ENCODE measurements at regions not wholly inside any gene's neighbourhood (a gene's known extent, or its start where the extent isn't known, plus 50 kb on each side); places are given as distances from the start of the nearest gene placed in this dataset.
"Not testable (repeated sequence)": the region's sequence is repeated elsewhere in the genome, so short reads cannot be mapped to it uniquely, and the experiment has no call there.

DNA sequence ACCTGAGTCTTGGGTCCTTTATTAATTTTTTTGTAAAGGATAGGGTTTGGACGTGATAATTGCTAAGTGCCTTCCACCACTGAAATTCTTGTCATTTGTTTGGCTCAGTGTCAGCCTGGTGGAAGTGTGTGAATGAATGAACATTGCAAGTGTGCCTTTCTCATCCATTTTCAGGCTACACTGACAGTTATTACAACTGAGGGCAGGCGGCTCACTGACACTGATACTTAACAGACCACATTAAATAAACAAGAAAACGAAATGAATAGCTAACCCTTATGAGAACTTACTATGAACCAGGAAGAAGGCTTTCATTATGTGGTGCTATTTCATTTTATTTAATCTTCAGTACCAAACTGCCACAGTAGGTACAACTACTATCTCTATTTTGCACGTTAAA lies 188.8 kb upstream of the CRBN start:
- no peak overlapping the region for H3K4me3 ChIP-seq (ENCODE audit: low read length)
- no peak for DNase-seq (ENCODE audit: low read depth, low spot score)

GRCh38 chr3:3366386-3366785 lies 186.9 kb upstream of the CRBN start:
- DNase-seq (ENCODE audit: low read depth, low spot score): no peak
- no peak overlapping the region for H3K4me3 ChIP-seq (ENCODE audit: low read length)

GRCh38 chr3:3365716-3366115 lies 186.2 kb upstream of the CRBN start:
- no peak overlapping the region for H3K4me3 ChIP-seq (ENCODE audit: low read length)

DNA sequence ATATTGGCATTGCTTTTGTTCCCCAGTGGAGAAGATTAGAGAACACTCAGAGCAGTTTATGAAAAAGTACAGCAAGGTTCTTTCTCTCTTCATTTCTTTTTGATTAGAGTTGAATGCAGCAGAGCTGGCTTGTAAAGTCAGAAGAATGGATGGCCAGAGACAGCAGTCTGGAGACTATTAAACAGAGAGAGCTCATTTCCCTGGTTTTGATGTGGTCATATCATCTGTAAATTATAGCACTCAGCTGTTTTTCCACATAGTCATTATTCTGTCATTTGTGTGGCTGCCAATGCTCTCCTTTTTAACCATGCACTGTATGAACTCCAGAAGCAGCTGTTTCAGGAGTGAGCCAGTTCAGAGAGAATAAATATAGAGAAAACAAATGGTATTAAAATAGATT lies 177.4 kb upstream of the CRBN start:
- no peak for DNase-seq (ENCODE audit: low read depth, low spot score)
- H3K4me3 ChIP-seq (ENCODE audit: low read length): no peak overlapping the region

More at GRCh38 chr3:3365716-3366115, 186.2 kb upstream of the CRBN start:
- no peak for DNase-seq (ENCODE audit: low read depth, low spot score)

DNA sequence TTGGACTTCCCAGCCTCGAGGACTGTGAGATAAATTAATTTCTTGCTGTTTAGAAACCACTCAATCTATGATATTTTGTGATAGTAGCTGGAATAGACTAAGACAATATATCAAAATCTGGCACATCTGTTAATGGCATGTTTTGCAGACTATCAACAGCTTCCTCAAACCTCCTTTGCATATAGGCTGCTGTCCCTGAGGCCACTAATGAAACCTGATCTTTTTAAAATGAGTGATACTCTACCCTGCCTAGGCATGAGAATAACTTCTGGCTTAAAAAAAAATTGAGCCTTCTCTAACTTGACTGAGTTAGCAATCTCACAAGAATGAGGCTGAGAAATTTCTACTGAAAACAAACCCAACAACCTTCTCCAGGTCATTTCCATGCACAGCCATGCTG lies 176.0 kb upstream of the CRBN start:
- DNase-seq (ENCODE audit: low read depth, low spot score): no peak
- H3K4me3 ChIP-seq (ENCODE audit: low read length): no peak overlapping the region

DNA sequence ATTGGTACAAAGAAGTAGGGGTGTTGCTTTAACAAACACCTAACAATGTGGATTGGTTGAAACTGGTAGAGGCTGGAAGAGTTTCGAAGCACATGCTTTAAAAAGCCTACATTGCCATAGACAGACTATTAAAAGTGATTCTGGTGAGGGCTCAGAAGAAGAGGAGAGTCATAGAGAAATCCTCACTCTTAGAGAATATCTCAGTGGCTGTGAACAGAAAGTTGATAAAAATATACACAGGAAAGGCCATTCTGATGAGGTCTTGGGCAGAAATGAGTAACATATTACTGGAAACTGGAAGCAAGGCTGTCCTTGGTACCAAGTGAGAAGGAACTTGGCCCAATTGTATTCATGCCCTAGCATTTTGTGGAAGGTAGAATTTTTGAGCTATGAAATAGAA lies 173.7 kb upstream of the CRBN start:
- H3K4me3 ChIP-seq (ENCODE audit: low read length): no peak overlapping the region
- DNase-seq (ENCODE audit: low read depth, low spot score): no peak

GRCh38 chr3:3351226-3351625 lies 171.7 kb upstream of the CRBN start:
- no peak overlapping the region for H3K4me3 ChIP-seq (ENCODE audit: low read length)
- DNase-seq (ENCODE audit: low read depth, low spot score): no peak

DNA sequence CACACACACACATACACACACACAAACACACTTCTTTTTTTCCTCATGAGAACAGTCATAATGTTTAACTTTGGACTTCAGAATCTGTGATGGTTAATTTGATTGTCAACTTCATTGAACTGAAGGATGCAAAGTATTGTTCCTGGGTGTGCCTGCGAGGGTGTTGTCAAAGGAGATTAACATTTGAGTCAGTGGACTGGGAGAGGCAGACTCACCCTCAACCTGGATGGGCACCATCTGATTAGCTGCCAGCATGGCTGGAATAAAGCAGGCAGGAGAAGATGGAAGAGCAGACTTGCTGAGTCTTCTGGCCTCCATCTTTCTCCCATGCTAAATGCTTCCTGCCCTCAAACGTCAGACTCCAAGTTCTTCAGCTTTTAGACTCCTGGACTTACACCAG lies 167.6 kb upstream of the CRBN start:
- not testable (repeated sequence) for H3K4me3 ChIP-seq (ENCODE audit: low read length); DNase-seq (ENCODE audit: low read depth, low spot score)

DNA sequence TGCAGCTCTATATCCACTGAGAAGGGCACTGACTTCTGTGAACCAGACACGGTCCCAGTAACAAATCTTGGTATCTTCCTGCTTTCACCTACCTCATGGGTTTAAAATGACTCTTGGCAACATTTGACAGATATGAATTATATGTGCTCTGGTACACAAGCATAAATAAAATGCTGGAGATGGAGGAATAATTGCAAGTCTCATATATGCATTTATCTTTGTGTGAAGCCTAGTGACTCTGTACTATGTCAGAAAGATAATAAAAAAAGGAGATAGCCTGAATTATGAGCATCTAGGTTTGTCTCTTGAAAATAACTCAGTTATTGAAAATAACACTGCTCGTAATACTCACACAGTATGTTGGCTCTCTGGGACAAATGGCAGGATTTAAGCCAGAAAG lies 167.1 kb upstream of the CRBN start:
- DNase-seq (ENCODE audit: low read depth, low spot score): no peak
- no peak overlapping the region for H3K4me3 ChIP-seq (ENCODE audit: low read length)

GRCh38 chr3:3342141-3342540 lies 162.7 kb upstream of the CRBN start:
- no peak overlapping the region for H3K4me3 ChIP-seq (ENCODE audit: low read length)
- DNase-seq (ENCODE audit: low read depth, low spot score): no peak

GRCh38 chr3:3340965-3341895 lies 161.7 kb upstream of the CRBN start:
- no peak for DNase-seq (ENCODE audit: low read depth, low spot score)
- no peak overlapping the region for H3K4me3 ChIP-seq (ENCODE audit: low read length)

DNA sequence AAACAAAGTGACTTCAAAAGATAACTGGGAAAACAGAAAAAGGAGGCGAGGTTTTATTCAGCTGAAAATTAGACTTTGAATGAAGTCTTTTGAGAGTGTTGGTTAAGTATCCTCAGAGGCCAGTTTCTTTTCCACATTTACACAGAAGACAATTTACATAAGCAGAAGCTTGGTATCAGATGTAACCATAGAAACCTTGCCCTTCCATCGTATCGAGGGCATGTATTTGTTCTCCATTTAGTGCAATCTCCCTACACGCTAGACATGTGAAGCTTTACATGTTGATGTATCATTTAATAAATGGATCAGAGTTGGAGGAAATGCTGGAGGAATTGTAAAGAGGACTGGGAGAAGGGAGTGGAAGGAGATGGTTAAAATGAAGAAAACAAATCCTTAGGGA lies 161.0 kb upstream of the CRBN start:
- H3K4me3 ChIP-seq (ENCODE audit: low read length): no peak overlapping the region

GRCh38 chr3:3335903-3336302 lies 156.4 kb upstream of the CRBN start:
- no peak for DNase-seq (ENCODE audit: low read depth, low spot score)
- no peak overlapping the region for H3K4me3 ChIP-seq (ENCODE audit: low read length)

More for the DNA sequence above, 161.0 kb upstream of the CRBN start:
- no peak for DNase-seq (ENCODE audit: low read depth, low spot score)

GRCh38 chr3:3334491-3334890 lies 155.0 kb upstream of the CRBN start:
- H3K4me3 ChIP-seq (ENCODE audit: low read length): no peak overlapping the region
- no peak for DNase-seq (ENCODE audit: low read depth, low spot score)

DNA sequence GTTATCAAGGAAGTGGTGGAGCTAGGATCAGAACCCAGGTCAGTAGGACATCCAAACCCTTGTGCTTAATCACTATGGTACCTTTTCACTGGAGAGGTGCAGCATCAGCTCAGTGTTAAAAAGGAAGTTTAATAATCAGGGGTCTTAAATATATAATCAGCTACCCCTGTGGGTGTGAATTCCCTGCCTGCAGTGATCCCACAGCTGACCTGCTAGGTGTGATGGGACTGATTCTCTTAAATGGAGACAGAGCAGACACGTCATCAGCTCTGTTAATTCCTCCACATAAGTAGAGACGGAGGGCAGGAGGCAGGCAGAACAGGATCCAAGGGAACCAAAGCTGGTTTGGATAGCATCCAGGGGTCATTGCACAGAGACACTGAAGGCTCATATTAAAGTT lies 154.1 kb upstream of the CRBN start:
- H3K4me3 ChIP-seq (ENCODE audit: low read length): no peak overlapping the region
- DNase-seq (ENCODE audit: low read depth, low spot score): no peak

- no peak for DNase-seq (ENCODE audit: low read depth, low spot score)
Measured at GRCh38 chr3:3316521-3316920, 137.0 kb upstream of the CRBN start.

DNA sequence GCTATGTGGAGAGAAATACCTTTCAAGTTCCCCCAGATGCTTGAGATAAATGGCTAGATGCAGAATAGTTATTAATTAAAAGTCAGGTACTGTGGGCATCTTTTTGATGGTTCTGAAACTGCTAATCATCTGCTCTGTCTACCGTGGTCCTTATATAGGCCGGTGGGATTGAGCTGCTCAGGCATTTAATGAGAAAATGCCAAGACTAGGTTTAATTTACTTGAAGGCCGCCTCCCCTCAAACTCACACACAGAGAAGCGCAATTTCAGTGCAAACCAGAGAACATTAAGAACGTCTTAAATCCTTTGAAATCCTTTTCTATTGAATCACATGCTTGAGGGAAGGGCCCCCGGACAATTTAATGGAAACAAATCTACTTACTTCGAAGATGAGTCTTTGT lies 136.4 kb upstream of the CRBN start:
- DNase-seq (ENCODE audit: low read depth, low spot score): no peak
- no peak overlapping the region for H3K4me3 ChIP-seq (ENCODE audit: low read length)

More at GRCh38 chr3:3316521-3316920, 137.0 kb upstream of the CRBN start:
- H3K4me3 ChIP-seq (ENCODE audit: low read length): no peak overlapping the region

DNA sequence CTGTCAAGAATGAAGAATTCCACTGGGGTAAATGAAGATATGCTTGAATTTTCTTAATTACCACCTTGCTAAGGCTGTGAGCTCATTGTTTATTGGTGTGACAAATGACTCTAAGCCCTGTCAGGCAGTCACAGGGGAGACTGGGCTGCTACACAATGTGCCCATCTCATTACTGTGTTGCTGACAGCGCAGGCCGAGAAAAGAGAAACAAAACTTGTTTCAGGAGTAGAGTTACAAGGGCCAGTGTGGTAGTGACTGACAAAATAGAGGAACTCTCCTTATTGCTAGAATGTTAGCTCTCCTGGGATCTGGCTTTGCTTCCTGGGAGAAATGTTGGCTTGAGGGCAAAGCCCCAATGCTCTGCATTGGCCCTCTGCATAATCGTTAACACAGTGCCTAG lies 130.4 kb upstream of the CRBN start:
- no peak overlapping the region for H3K4me3 ChIP-seq (ENCODE audit: low read length)
- no peak for DNase-seq (ENCODE audit: low read depth, low spot score)

GRCh38 chr3:3308809-3309208 lies 129.3 kb upstream of the CRBN start:
- no peak overlapping the region for H3K4me3 ChIP-seq (ENCODE audit: low read length)
- no peak for DNase-seq (ENCODE audit: low read depth, low spot score)

DNA sequence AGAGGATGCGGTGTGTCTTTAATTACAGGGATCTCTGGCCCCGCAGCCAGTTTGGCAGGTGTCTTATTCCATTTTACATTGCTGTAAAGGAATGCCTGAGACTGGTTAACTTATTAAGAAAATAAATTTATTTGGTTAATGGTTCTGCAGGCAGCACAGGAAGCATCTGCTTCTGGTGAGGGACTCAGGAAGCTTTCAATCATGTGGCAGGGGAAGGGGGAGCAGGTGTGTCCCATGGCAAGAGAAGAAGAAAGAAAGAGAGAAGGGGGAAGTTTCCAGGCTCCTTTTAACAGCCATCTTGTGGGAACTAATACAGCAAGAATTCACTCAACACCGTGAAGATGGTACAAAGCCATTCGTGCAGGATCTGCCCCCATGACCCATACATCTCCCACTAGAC lies 128.0 kb upstream of the CRBN start:
- H3K4me3 ChIP-seq (ENCODE audit: low read length): no peak overlapping the region
- peak; percentile 64 for DNase-seq (ENCODE audit: low read depth, low spot score)

DNA sequence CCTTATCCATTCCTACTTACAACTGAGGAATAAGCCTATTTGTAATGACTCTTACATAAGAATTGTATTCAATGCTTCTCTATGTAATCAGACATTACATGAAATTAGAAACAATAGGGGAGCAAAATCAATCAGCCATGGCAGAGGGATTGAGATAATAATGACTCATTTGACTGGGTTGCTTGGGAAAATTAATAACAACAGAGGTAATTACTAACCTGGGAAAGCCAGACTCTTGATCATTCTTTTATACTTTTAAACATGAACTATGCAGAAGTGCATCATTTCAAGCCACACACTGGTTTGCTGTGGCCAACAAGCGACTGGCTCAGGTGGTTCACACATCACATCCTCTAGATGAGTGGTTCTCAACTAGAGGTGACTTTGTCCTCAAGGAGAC lies 126.3 kb upstream of the CRBN start:
- no peak overlapping the region for H3K4me3 ChIP-seq (ENCODE audit: low read length)
- no peak for DNase-seq (ENCODE audit: low read depth, low spot score)

All from Jurkat, Clone E6-1 (cell line).